HFF-Myc (cell line): ENCODE measurements at regions not wholly inside any gene's neighbourhood (a gene's known extent, or its start where the extent isn't known, plus 50 kb on each side); places are given as distances from the start of the nearest gene placed in this dataset.

Experiments used
- DNase-seq: peaks from one replicate; pipeline ENCODE4 v3.0.0-alpha.2; 2011; ENCODE audit warnings: low read depth; ENCODE audit errors: extremely low read depth
- H3K4me3 ChIP-seq: replicated peaks from 2 replicates; pipeline ENCODE4 v1.5.1; 2011; ENCODE audit warnings: low read depth, mild to moderate bottlenecking, control low read depth, low read length
- CTCF ChIP-seq: IDR thresholded peaks from 2 replicates; pipeline ENCODE4 v1.5.1; 2012; ENCODE audit warnings: mild to moderate bottlenecking, low read depth, low read length, control low read depth; ENCODE audit errors: missing control alignments

- H3K4me3 ChIP-seq: no peak overlapping the region
- DNase-seq: no peak
- no peak for TF ChIP-seq CTCF
Observed at GRCh38 chr9:73553295-73553694, 401.6 kb downstream of the ANXA1 start.

- H3K4me3 ChIP-seq: no peak overlapping the region
- DNase-seq: no peak
- TF ChIP-seq CTCF: no peak
Observed at GRCh38 chr9:73558471-73558870, 406.8 kb downstream of the ANXA1 start.

GRCh38 chr9:73565026-73565425 is 413.4 kb downstream of the ANXA1 start:
- TF ChIP-seq CTCF: no peak
- H3K4me3 ChIP-seq: no peak overlapping the region
- DNase-seq: no peak

DNA sequence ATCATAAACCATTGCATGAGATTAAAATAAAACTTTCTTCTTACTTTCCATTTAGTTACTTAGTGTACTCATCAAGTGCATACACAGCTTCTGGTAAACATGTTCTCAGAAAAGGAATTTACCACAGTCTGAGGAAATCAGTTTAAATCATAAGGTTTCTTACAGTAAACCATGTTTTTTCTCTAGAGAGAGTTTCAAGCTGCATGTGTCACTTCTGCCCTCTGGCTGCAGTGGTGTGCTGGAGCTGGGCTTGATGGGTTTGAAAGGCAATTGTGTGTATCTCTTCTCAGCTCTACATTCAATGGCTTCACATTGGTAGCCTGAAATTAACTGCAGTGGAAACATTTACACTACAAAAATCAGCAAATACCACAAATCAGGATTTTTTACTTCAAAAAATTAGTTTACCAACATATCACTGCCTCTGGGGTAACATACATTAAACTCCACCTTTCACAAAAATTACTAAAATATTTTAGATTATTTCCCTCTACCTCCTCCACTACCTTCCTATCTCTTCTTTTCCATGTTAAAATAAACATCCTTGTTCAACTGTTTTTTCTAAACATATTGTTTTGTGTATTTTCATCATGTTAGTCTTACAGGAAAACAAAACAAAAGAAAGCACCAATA is 414.3 kb downstream of the ANXA1 start:
- no peak for DNase-seq
- no peak overlapping the region for H3K4me3 ChIP-seq
- peak; percentile 14 for TF ChIP-seq CTCF

DNA sequence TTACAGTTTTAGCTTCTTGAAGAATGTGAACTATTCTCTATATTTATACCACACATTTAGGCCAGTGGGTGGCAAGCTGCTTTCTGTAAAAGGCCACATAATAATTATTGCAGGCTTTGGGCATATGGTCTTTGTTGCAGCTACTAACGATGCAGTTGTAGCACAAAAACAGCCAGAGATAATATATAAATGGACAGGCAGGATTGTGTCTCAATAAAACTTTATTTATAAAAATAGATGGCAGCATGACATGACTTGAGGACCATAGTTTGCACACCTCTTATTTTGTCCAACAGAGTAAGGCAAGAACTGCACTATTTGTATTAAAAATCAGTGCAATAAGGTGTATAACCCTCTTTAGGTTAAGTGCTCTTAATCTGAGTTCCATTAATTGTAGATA is 415.0 kb downstream of the ANXA1 start:
- TF ChIP-seq CTCF: no peak
- no peak overlapping the region for H3K4me3 ChIP-seq
- DNase-seq: no peak

DNA sequence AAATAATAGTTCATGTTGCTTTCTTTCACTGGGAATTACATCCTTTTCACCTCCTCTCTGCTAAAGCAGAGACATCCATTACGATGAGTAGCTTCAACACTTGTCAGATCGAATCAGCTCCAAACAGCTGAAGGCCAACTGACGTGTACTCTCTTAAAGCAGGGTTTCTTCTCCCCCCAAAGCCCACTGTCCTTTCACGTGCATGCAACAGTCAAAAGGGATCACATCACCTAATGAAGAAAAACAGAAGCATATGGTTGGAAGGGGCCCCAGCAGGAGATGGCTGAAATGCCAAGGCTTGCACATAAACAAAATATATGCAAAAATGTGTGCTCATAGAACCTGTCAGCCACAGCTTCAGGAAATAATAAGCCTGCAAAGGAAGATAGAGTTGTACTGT is 421.6 kb downstream of the ANXA1 start:
- no peak for TF ChIP-seq CTCF
- H3K4me3 ChIP-seq: no peak overlapping the region
- no peak for DNase-seq
